H1 (cell line): ENCODE measurements at regions not wholly inside any gene's neighbourhood (a gene's known extent, or its start where the extent isn't known, plus 50 kb on each side); places are given as distances from the start of the nearest gene placed in this dataset.

ENCODE experiments used
- CTCF ChIA-PET: fragments of 300-600 bp; sonication (Branson Sonifier 250); formaldehyde crosslinking; loops from one replicate; lab custom pipeline; 2021; ENCODE audit not compliant: partially characterized antibody; lab: Charles Lee
- POLR2A ChIA-PET: fragments of 300-600 bp; sonication (Branson Sonifier 250); formaldehyde crosslinking; loops from one replicate; lab custom pipeline; 2021; ENCODE audit warnings: inconsistent platforms; ENCODE audit not compliant: partially characterized antibody; lab: Charles Lee
- DNase-seq, 2 experiments: peaks; one replicate each; pipeline versions ENCODE4 v3.0.0 to v3.0.0-alpha.2; 2010 to 2022; ENCODE audit warnings: low spot score in 2 of 2, low read depth in 1 of 2, mixed read lengths in 1 of 2
- FAIRE-seq: peaks from 2 replicates; lab custom pipeline; 2011; peaks lifted over from hg19 to GRCh38; lab: Jason Lieb, UNC
- H2AFZ ChIP-seq: 2 replicates; pipeline ENCODE4 v1.8.1; 2012; ENCODE audit warnings: low read length, inconsistent platforms
- H2AK5ac ChIP-seq: 2 replicates; pipeline ENCODE4 v1.6.1; 2013; ENCODE audit warnings: low read depth, low read length
- H2BK120ac ChIP-seq: replicated peaks from 2 replicates; pipeline ENCODE3; 2013; ENCODE audit warnings: low read depth, low read length, inconsistent platforms
- H2BK12ac ChIP-seq: 2 replicates; pipeline ENCODE4 v1.6.1; 2013; ENCODE audit warnings: low read depth, low read length
- H2BK15ac ChIP-seq: 2 replicates; pipeline ENCODE4 v1.6.1; 2013; ENCODE audit warnings: low read length
- H2BK20ac ChIP-seq: 2 replicates; pipeline ENCODE4 v1.6.1; 2013; ENCODE audit warnings: low read length
- H2BK5ac ChIP-seq: 2 replicates; pipeline ENCODE4 v1.6.1; 2013; ENCODE audit warnings: low read depth, low read length
- H3K14ac ChIP-seq: 2 replicates; pipeline ENCODE4 v1.6.1; 2013; ENCODE audit warnings: inconsistent platforms; ENCODE audit not compliant: insufficient read length
- H3K18ac ChIP-seq: 2 replicates; pipeline ENCODE4 v1.6.1; 2013; ENCODE audit warnings: low read length; ENCODE audit errors: extremely low read depth
- H3K23ac ChIP-seq: 2 replicates; pipeline ENCODE4 v1.6.1; 2013; ENCODE audit warnings: inconsistent platforms; ENCODE audit not compliant: insufficient read length
- H3K23me2 ChIP-seq: 2 replicates; pipeline ENCODE4 v1.6.1; 2013; ENCODE audit warnings: low read depth, low read length
- H3K27ac ChIP-seq: 2 replicates; pipeline ENCODE4 v1.6.1; 2011; ENCODE audit warnings: low read depth, low read length, inconsistent platforms
- H3K27me3 ChIP-seq, 4 experiments: replicated peaks in 1 of 4; 1 replicate in 1 of 4; 2 replicates in 3 of 4; pipeline versions ENCODE4 v1.6.1 to v1.8.1; 2011 to 2013; ENCODE audit warnings: low read length in 3 of 4, mild to moderate bottlenecking in 3 of 4, inconsistent platforms in 2 of 4, mixed read lengths in 2 of 4, moderate library complexity in 1 of 4; ENCODE audit not compliant: control insufficient read depth in 3 of 4, insufficient read depth in 3 of 4; ENCODE audit errors: extremely low read depth in 1 of 4
- H3K36me3 ChIP-seq, 4 experiments: 2 replicates each; pipeline versions ENCODE4 v1.6.1 to v1.8.1; 2011 to 2013; ENCODE audit warnings: mild to moderate bottlenecking in 4 of 4, low read length in 3 of 4, moderate library complexity in 2 of 4, control low read depth in 1 of 4, inconsistent platforms in 1 of 4; ENCODE audit not compliant: insufficient read depth in 4 of 4, control insufficient read depth in 2 of 4
- H3K4ac ChIP-seq: replicated peaks from 2 replicates; pipeline ENCODE3; 2013; ENCODE audit warnings: low read length, low read depth, mixed read lengths, inconsistent platforms; ENCODE audit not compliant: insufficient read length
- H3K4me1 ChIP-seq, 4 experiments: replicated peaks in 1 of 4; 1 replicate in 1 of 4; 2 replicates in 3 of 4; pipeline versions ENCODE4 v1.6.1 to v1.8.1; 2011 to 2013; ENCODE audit warnings: low read length in 3 of 4, inconsistent platforms in 2 of 4, mixed read lengths in 1 of 4; ENCODE audit not compliant: insufficient read depth in 4 of 4, control insufficient read depth in 3 of 4
- H3K4me2 ChIP-seq, 2 experiments: 2 replicates each; pipeline versions ENCODE4 v1.6.1 to v1.8.1; 2011 to 2013; ENCODE audit warnings: low read depth in 2 of 2, low read length in 2 of 2, control low read depth in 1 of 2, inconsistent platforms in 1 of 2, mild to moderate bottlenecking in 1 of 2; ENCODE audit not compliant: insufficient read depth in 1 of 2
- H3K4me3 ChIP-seq, 4 experiments: fragments of 200-600, 300-600 bp in 1 of 4; sonication (generic), shearing (Covaris generic), sonication (Bioruptor Twin) in 1 of 4; 2 replicates each; pipeline versions ENCODE4 v1.5.1 to v1.8.1; 2011 to 2016; ENCODE audit warnings: low read length in 4 of 4, low read depth in 3 of 4, control low read depth in 2 of 4, inconsistent platforms in 2 of 4, mild to moderate bottlenecking in 2 of 4, mixed read lengths in 1 of 4, moderate library complexity in 1 of 4; ENCODE audit not compliant: insufficient read depth in 2 of 4; ENCODE audit errors: extremely low read depth in 1 of 4
- H3K56ac ChIP-seq: replicated peaks from 2 replicates; pipeline ENCODE3; 2013; ENCODE audit warnings: low read depth, mild to moderate bottlenecking, mixed read lengths, low read length, inconsistent platforms; ENCODE audit not compliant: insufficient read length
- H3K79me1 ChIP-seq: 2 replicates; pipeline ENCODE4 v1.6.1; 2013; ENCODE audit warnings: low read depth, low read length, control low read depth
- H3K79me2 ChIP-seq, 2 experiments: 2 replicates each; pipeline versions ENCODE4 v1.6.1 to v1.8.1; 2012 to 2013; ENCODE audit warnings: low read length in 2 of 2, mild to moderate bottlenecking in 2 of 2, inconsistent platforms in 1 of 2; ENCODE audit not compliant: insufficient read depth in 2 of 2, control insufficient read depth in 1 of 2
- H3K9ac ChIP-seq, 4 experiments: replicated peaks in 1 of 4; 1 replicate in 1 of 4; 2 replicates in 3 of 4; pipeline versions ENCODE4 v1.6.1 to v1.8.1; 2011 to 2013; ENCODE audit warnings: low read depth in 3 of 4, low read length in 3 of 4, control low read depth in 2 of 4, mild to moderate bottlenecking in 2 of 4, moderate library complexity in 2 of 4, inconsistent platforms in 1 of 4; ENCODE audit errors: extremely low read depth in 1 of 4
- H3K9me3 ChIP-seq, 2 experiments: 2 replicates each; pipeline versions ENCODE4 v1.6.1 to v1.8.1; 2012 to 2013; ENCODE audit warnings: mild to moderate bottlenecking in 2 of 2, moderate library complexity in 2 of 2, control low read depth in 1 of 2, inconsistent platforms in 1 of 2, low read depth in 1 of 2, low read length in 1 of 2, mixed read lengths in 1 of 2; ENCODE audit not compliant: insufficient read depth in 2 of 2
- H4K20me1 ChIP-seq, 2 experiments: replicated peaks in 1 of 2; 2 replicates each; pipeline versions ENCODE3 to v1.8.1; 2011 to 2013; ENCODE audit warnings: inconsistent platforms in 2 of 2, low read length in 2 of 2, mild to moderate bottlenecking in 1 of 2; ENCODE audit not compliant: insufficient read depth in 2 of 2, control insufficient read depth in 1 of 2
- H4K5ac ChIP-seq: 2 replicates; pipeline ENCODE4 v1.6.1; 2013; ENCODE audit warnings: low read length, low read depth, mixed read lengths, inconsistent platforms; ENCODE audit not compliant: insufficient read length
- H4K8ac ChIP-seq: 2 replicates; pipeline ENCODE4 v1.8.0; 2013; ENCODE audit warnings: mild to moderate bottlenecking, moderate library complexity, low read length, inconsistent platforms; ENCODE audit not compliant: insufficient read depth; ENCODE audit errors: extremely low read depth
- H4K91ac ChIP-seq: replicated peaks from 2 replicates; pipeline ENCODE3; 2013; ENCODE audit warnings: low read length, mixed read lengths, inconsistent platforms; ENCODE audit not compliant: insufficient read length
- CHD2 ChIP-seq: IDR thresholded peaks from 2 replicates; pipeline ENCODE4 v1.6.1; 2012; ENCODE audit warnings: low read length, improper control_type of control experiment
- SIN3A ChIP-seq, 2 experiments: IDR thresholded peaks in 1 of 2; conservative IDR thresholded peaks in 1 of 2; 2 replicates each; pipeline ENCODE4 v1.6.1; 2011 to 2012; ENCODE audit warnings: low read length in 2 of 2, improper control_type of control experiment in 1 of 2, low read depth in 1 of 2, mild to moderate bottlenecking in 1 of 2
- WGBS, 2 experiments: shearing (Covaris generic) in 1 of 2; methylation state at CpG; one replicate each; pipeline versions ENCODE4 v1.1.6 to v1.1.7; 2013 to 2015; ENCODE audit warnings: low lambda C conversion rate in 2 of 2, mixed read lengths in 2 of 2, inconsistent platforms in 1 of 2, low coverage in 1 of 2, missing lambda C conversion rate in 1 of 2; ENCODE audit not compliant: insufficient replicate concordance in 2 of 2, insufficient coverage in 1 of 2, insufficient read length in 1 of 2; ENCODE audit errors: extremely low coverage in 1 of 2, missing lambda C conversion rate in 1 of 2; 5-methylcytosine and 5-hydroxymethylcytosine counted together
- TF ChIP-seq, protein P1 (sequence below): IDR thresholded peaks from 2 replicates; pipeline ENCODE4 v1.6.1; 2011; ENCODE audit warnings: low read length, improper control_type of control experiment

DNA sequence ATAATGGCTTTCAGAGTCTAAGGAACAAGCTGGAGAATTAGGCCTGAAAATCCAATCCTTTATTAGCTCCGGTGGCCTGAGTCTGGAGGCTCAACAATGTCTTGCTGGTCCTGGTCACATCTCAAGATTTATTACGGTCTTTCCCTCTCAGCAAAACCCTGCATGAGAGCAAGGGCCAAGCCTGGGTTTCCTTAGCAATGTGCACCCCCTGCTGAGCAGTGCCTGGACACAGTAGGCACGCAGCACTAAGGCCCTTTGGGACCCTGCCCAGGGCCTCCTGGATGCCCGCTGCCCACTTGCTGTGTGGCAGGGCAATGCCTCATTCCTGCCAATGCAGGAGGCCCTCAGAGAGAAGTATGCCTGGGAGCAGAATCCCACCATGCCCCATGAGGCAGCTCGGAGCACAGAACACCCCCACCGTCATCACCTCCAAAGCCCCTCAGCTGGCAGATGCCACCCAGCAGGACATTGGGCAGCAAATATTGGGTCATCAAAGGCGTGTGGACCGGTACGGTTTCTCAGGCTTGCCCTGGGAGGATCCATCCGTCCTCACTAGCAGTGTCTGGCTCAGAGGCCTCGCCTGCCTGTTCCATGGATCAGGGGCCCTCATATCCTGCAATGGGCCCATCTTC, 156.4 kb downstream of the OAT start:
- H4K20me1 ChIP-seq, result no peaks in the 10 kb centered on the region
- H2AFZ ChIP-seq, result no peak overlapping the region
- no peak overlapping the region for H3K18ac ChIP-seq
- H3K23ac ChIP-seq, result no peak overlapping the region
- H3K14ac ChIP-seq, result no peak overlapping the region
- H3K9me3 ChIP-seq, result no peaks in the 10 kb centered on the region
- H2BK15ac ChIP-seq, result no peak overlapping the region
- FAIRE-seq (no peak), DNase-seq (no peak)
- H3K79me2 ChIP-seq, result no peaks in the 10 kb centered on the region
- no peak overlapping the region for H3K56ac ChIP-seq
- no peaks in the 10 kb centered on the region for H3K36me3 ChIP-seq
- H4K91ac ChIP-seq, result no peak overlapping the region
- H3K27me3 ChIP-seq, result 0 out of 7 replicates have a peak, but pooled peaks cover 0 to 2% (median 0%) of the 10 kb centered on the region in 4 experiments
- no peak overlapping the region for H2BK5ac ChIP-seq
- no peak overlapping the region for H3K4me3 ChIP-seq
- H3K23me2 ChIP-seq, result no peaks in the 10 kb centered on the region
- no peak overlapping the region for H2BK120ac ChIP-seq
- H4K8ac ChIP-seq, result no peak overlapping the region
- ChIA-PET CTCF (interaction anchor here (1.0 to 7.3 kb wide), 6 partner anchors 12 to 266 kb away, joined by 3 to 29 read pairs (median 4); no protein-coding TSS in a partner anchor), POLR2A (no interaction called here)
- no peak overlapping the region for H2BK20ac ChIP-seq
- H4K5ac ChIP-seq, result no peak overlapping the region
- H3K27ac ChIP-seq, result no peak overlapping the region
- no peaks in the 10 kb centered on the region for H3K79me1 ChIP-seq
- H3K4me1 ChIP-seq, result no peaks in the 10 kb centered on the region; a peak in 1 of 7 replicates
- no peak overlapping the region for H2BK12ac ChIP-seq
- 92% methylated on average over 11 of the region's 11 CpGs; no CpG with 5 or more reads in 1 of the 2 experiments for WGBS, 2 experiments
- no peak overlapping the region for H3K4ac ChIP-seq
- H3K4me2 ChIP-seq, result no peak overlapping the region
- no peak overlapping the region for H3K9ac ChIP-seq
- no peak overlapping the region for H2AK5ac ChIP-seq
- TF ChIP-seq SIN3A (conservative IDR thresholded peaks at IDR 0.05 in 1 of 2, IDR thresholded peaks at IDR 0.05 in 1 of 2; ENCODE audit: low read depth in 1 of 2, low read length in 2 of 2) (no peak), CHD2 (no peak)
- TF ChIP-seq, protein P1, sequence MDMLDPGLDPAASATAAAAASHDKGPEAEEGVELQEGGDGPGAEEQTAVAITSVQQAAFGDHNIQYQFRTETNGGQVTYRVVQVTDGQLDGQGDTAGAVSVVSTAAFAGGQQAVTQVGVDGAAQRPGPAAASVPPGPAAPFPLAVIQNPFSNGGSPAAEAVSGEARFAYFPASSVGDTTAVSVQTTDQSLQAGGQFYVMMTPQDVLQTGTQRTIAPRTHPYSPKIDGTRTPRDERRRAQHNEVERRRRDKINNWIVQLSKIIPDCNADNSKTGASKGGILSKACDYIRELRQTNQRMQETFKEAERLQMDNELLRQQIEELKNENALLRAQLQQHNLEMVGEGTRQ, result no peak
